ENCODE measurements at regions not wholly inside any gene's neighbourhood (a gene's known extent, or its start where the extent isn't known, plus 50 kb on each side); places are given as distances from the start of the nearest gene placed in this dataset.

DNA sequence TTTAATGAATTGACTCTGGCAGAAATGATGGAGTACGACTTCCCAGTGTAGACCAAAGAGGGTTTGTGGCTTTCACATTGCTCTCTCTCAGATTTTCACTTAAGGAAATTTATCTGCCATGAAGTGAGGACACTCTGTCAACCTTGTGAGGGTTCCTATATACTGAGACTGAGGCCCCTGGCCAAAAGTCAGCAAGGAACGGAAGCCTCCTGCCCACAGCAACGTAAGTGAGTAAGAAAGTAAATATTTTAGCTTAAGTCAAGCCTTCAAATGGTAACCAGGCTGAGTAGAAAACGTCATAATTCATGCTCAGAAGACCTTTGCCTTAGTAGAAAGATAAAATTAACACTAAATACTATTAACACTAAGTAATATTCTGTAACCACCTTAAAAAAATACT lies 1080.5 kb upstream of the ACVR2A start:
- no peak for TF ChIP-seq CTCF (IDR thresholded peaks at IDR 0.05; ENCODE audit: unreplicated experiment)
- Mint-ChIP-seq H3K9me3 (peaks cover 30% of the 10 kb centered on the region), H3K4me1 (peaks cover 15% of the 10 kb centered on the region), H3K27me3 (ENCODE audit: low read depth) (no peaks in the 10 kb centered on the region), H3K36me3 (peaks cover 5% of the 10 kb centered on the region), H3K4me3 (no peak overlapping the region), H3K27ac (no peak overlapping the region)
- no peak for DNase-seq (ENCODE audit: low spot score in 2 of 2, unreplicated experiment in 2 of 2)

DNA sequence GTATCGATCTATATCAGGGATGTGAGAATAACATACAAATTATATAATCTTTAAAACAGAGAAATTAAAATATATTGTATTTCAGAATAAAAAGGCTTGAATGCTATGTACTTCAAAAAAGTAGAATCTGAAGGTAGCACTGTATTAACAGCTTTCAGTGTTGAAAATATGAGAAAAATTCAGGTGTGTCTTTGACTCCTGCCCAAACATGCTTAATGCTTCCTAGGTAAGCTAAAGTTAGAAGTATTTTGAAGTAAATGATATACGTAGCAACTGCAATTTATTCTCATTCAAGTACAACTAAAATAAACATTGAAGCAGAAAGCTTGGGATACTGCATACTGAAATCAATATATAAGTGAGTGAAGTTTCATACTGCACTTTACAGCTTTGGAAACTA lies 1082.0 kb upstream of the ACVR2A start:
- no peak for DNase-seq (ENCODE audit: low spot score in 2 of 2, unreplicated experiment in 2 of 2)
- H3K27ac Mint-ChIP-seq, result no peak overlapping the region
- H3K9me3 Mint-ChIP-seq, result peaks cover 30% of the 10 kb centered on the region
- H3K4me1 Mint-ChIP-seq, result peaks cover 15% of the 10 kb centered on the region
- H3K36me3 Mint-ChIP-seq, result peaks cover 5% of the 10 kb centered on the region
- TF ChIP-seq CTCF (IDR thresholded peaks at IDR 0.05; ENCODE audit: unreplicated experiment), result no peak
- H3K4me3 Mint-ChIP-seq, result no peak overlapping the region
- H3K27me3 Mint-ChIP-seq (ENCODE audit: low read depth), result no peaks in the 10 kb centered on the region

GRCh38 chr2:146754606-146755005 lies 1090.2 kb upstream of the ACVR2A start:
- peaks cover 2% of the 10 kb centered on the region for H3K9me3 Mint-ChIP-seq
- H3K36me3 Mint-ChIP-seq, result no peaks in the 10 kb centered on the region
- no peak overlapping the region for H3K4me3 Mint-ChIP-seq
- peaks cover 20% of the 10 kb centered on the region for H3K4me1 Mint-ChIP-seq
- peak overlapping the region; percentile 73 for H3K27ac Mint-ChIP-seq
- H3K27me3 Mint-ChIP-seq (ENCODE audit: low read depth), result no peaks in the 10 kb centered on the region
- DNase-seq (ENCODE audit: low spot score in 2 of 2, unreplicated experiment in 2 of 2), result no peak
- TF ChIP-seq CTCF (IDR thresholded peaks at IDR 0.05; ENCODE audit: unreplicated experiment), result no peak

DNA sequence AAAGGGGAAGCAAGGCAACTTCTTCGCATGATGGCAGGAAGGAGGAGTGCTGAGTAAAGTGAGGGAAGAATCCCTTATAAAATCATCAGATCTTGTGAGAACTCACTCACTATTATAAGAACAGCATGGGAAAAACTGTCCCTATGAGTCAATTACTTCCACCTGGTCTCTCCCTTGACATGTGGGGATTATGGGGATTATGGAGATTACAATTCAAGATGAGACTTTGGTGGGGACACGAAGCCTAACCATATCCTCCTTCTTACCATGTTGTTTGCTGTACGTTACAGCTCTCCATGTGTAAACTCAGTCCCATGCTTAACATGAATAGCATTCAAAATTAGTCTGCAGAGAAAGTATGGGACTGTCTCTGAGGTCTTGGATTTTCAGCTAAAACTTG lies 1096.8 kb upstream of the ACVR2A start:
- Mint-ChIP-seq H3K27me3 (ENCODE audit: low read depth) (peaks cover 5% of the 10 kb centered on the region), H3K27ac (no peak overlapping the region), H3K36me3 (no peaks in the 10 kb centered on the region), H3K4me3 (no peak overlapping the region), H3K4me1 (peaks cover 9% of the 10 kb centered on the region), H3K9me3 (no peaks in the 10 kb centered on the region)
- TF ChIP-seq CTCF (IDR thresholded peaks at IDR 0.05; ENCODE audit: unreplicated experiment), result no peak
- no peak for DNase-seq (ENCODE audit: low spot score in 2 of 2, unreplicated experiment in 2 of 2)

DNA sequence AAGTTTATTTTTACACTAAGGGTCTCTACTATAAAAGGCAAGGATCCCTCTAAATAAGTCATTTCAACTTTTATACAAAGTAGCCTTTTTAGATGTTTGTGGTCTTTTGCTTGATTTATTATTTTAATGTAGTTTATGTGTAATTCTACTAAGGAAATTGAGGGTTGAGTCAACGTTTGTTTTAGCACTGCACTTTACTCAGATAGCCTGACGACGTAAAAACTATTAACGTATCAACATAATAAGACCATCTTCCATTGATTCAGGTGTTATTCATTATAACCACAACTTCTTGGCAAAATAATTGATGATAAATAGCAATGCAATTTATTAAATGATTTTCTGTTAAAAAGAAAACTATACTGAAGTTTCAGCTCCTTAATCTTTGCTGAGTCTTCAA lies 1103.6 kb upstream of the ACVR2A start:
- no peak overlapping the region for H3K4me3 Mint-ChIP-seq
- TF ChIP-seq CTCF (IDR thresholded peaks at IDR 0.05; ENCODE audit: unreplicated experiment), result no peak
- H3K27me3 Mint-ChIP-seq (ENCODE audit: low read depth), result peaks cover 3% of the 10 kb centered on the region
- H3K27ac Mint-ChIP-seq, result no peak overlapping the region
- H3K9me3 Mint-ChIP-seq, result no peaks in the 10 kb centered on the region
- H3K36me3 Mint-ChIP-seq, result no peaks in the 10 kb centered on the region
- no peaks in the 10 kb centered on the region for H3K4me1 Mint-ChIP-seq
- no peak for DNase-seq (ENCODE audit: low spot score in 2 of 2, unreplicated experiment in 2 of 2)

DNA sequence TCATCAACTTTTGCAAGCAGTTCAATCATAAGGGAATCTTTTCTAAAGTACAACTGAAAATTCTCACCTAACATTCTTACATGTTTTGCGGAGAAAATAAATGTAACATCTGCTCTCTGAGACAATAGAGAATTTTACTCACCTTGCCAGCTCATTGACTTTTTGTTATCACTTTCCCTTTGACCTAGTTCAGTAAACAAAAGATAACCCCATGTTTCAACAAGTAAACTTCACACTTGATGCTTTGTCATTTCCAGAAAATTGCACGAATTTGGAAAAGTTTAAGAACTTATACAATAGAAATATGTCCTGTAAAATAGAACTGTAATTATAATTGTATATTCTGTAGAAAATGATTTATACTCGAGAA lies 1110.0 kb upstream of the ACVR2A start:
- Mint-ChIP-seq H3K9me3 (no peaks in the 10 kb centered on the region), H3K4me1 (peaks cover 2% of the 10 kb centered on the region), H3K27me3 (ENCODE audit: low read depth) (no peaks in the 10 kb centered on the region), H3K36me3 (no peaks in the 10 kb centered on the region), H3K27ac (no peak overlapping the region), H3K4me3 (no peak overlapping the region)
- TF ChIP-seq CTCF (IDR thresholded peaks at IDR 0.05; ENCODE audit: unreplicated experiment), result no peak
- no peak for DNase-seq (ENCODE audit: low spot score in 2 of 2, unreplicated experiment in 2 of 2)

All from mesothelial cell of epicardium (in vitro differentiated cells).